Adrenal gland (tissue), 9 donors: ENCODE measurements at regions not wholly inside any gene's neighbourhood (a gene's known extent, or its start where the extent isn't known, plus 50 kb on each side); places are given as distances from the start of the nearest gene placed in this dataset.

Experiments used
- DNase-seq, 7 donors: peaks; one replicate each; pipeline ENCODE4 v3.0.0-alpha.2; 2019 to 2020
- H3K27ac ChIP-seq, 5 donors: fragments of 200-600 bp; sonication (generic) in 4 of 5; 1 replicate in 3 of 5; 2 replicates in 2 of 5; pipeline versions ENCODE4 v1.5.1 to v1.8.0; 2016 to 2020; ENCODE audit warnings: mild to moderate bottlenecking in 1 of 5
- H3K27me3 ChIP-seq: fragments of 200-600 bp; 2 replicates; pipeline ENCODE4 v1.8.0; 2021
- H3K36me3 ChIP-seq, 2 donors: fragments of 200-600 bp; replicated peaks in 1 of 2; 1 replicate in 1 of 2; 2 replicates in 1 of 2; pipeline versions ENCODE4 v1.5.1 to v1.8.0; 2018 to 2022
- H3K4me1 ChIP-seq, 2 donors: fragments of 200-600 bp; replicated peaks in 1 of 2; 1 replicate in 1 of 2; 2 replicates in 1 of 2; pipeline versions ENCODE4 v1.5.1 to v1.8.0; 2018 to 2021
- H3K4me3 ChIP-seq, 4 donors: fragments of 200-600 bp; sonication (generic) in 3 of 4; one replicate each; pipeline ENCODE4 v1.5.1; 2016 to 2018
- H3K9me3 ChIP-seq, 3 donors: fragments of 200-600 bp; sonication (generic) in 1 of 3; replicated peaks in 1 of 3; 1 replicate in 2 of 3; 2 replicates in 1 of 3; pipeline versions ENCODE4 v1.5.1 to v1.8.0; 2016 to 2021
- CTCF ChIP-seq, 6 experiments: fragments of 450-650 bp in 4 of 6; fragments of 200-600 bp in 2 of 6; sonication (generic) in 1 of 6; IDR thresholded peaks; 1 replicate in 5 of 6; 2 replicates in 1 of 6; pipeline versions ENCODE4 v1.5.1 to v1.8.0; 2016 to 2021; ENCODE audit warnings: antibody characterized with exemption in 6 of 6, mild to moderate bottlenecking in 2 of 6, moderate library complexity in 1 of 6
- POLR2A ChIP-seq, 2 donors: fragments of 450-650 bp; IDR thresholded peaks; one replicate each; pipeline ENCODE4 v1.6.1; 2017; ENCODE audit warnings: antibody characterized with exemption in 2 of 2, mild to moderate bottlenecking in 2 of 2, moderate library complexity in 1 of 2
- WGBS, 4 donors: extraction: QIAGEN DNeasy Blood & Tissue Kit in 2 of 4; methylation state at CpG; one replicate each; pipeline versions ENCODE4 v1.1.5 to v1.1.7; 2013 to 2017; 5-methylcytosine and 5-hydroxymethylcytosine counted together
- intact Hi-C, 2 donors: fragments of 100-400 bp; cut with DNase I; formaldehyde crosslinking; loops; one replicate each; pipeline versions ENCODE4 v1.14.1 to v1.15.0; 2022 to 2023
- donor health status: healthy with polysubstance abuse.
- donor health status: Bipolar disorder and iron deficiency.
- donor health status: DM: yes; HTN: yes; CAD: no.
- donor health status: DM: no; HTN: no; CAD: no.
- donor health status: DM: no; HTN: no; CAD: no.

- H3K9me3 ChIP-seq, result no peaks in the 10 kb centered on the region
- no peaks in the 10 kb centered on the region for H3K27me3 ChIP-seq
- DNase-seq, result no peak
- no peak overlapping the region for H3K4me3 ChIP-seq
- no peaks in the 10 kb centered on the region for H3K4me1 ChIP-seq
- 48 to 64% (median 56%) methylated on average over 4 of the region's 4 CpGs for WGBS, 4 donors
- intact Hi-C loops, result no loop called here
- TF ChIP-seq CTCF (IDR thresholded peaks at IDR 0.05) (no peak), POLR2A (IDR thresholded peaks at IDR 0.05) (no peak)
- no peak overlapping the region for H3K27ac ChIP-seq
- H3K36me3 ChIP-seq, result no peaks in the 10 kb centered on the region
These were observed 256.8 kb upstream of the RAG2 start for GRCh38 chr11:36854875-36855274.

- H3K4me1 ChIP-seq, result no peaks in the 10 kb centered on the region
- no peak for DNase-seq
- WGBS, 4 donors, result 52 to 65% (median 57%) methylated on average over 2 of the region's 2 CpGs
- TF ChIP-seq CTCF (IDR thresholded peaks at IDR 0.05) (no peak), POLR2A (IDR thresholded peaks at IDR 0.05) (no peak)
- H3K4me3 ChIP-seq, result no peak overlapping the region
- no peak overlapping the region for H3K27ac ChIP-seq
- no peaks in the 10 kb centered on the region for H3K36me3 ChIP-seq
- intact Hi-C loops, result no loop called here
- H3K27me3 ChIP-seq, result no peaks in the 10 kb centered on the region
- no peaks in the 10 kb centered on the region for H3K9me3 ChIP-seq
These were observed 250.6 kb upstream of the RAG2 start for GRCh38 chr11:36848660-36849059.

- Histone ChIP-seq H3K36me3 (no peaks in the 10 kb centered on the region), H3K4me1 (no peaks in the 10 kb centered on the region), H3K27ac (no peak overlapping the region), H3K4me3 (no peak overlapping the region), H3K27me3 (no peaks in the 10 kb centered on the region), H3K9me3 (no peaks in the 10 kb centered on the region)
- WGBS, 4 donors, result 59 to 86% (median 78%) methylated on average over 2 of the region's 2 CpGs
- intact Hi-C loops, result no loop called here
- TF ChIP-seq CTCF (IDR thresholded peaks at IDR 0.05), result no peak
- no peak for DNase-seq
These were observed 242.3 kb upstream of the RAG2 start for GRCh38 chr11:36840378-36840777.

GRCh38 chr11:36837831-36838437 lies 239.9 kb upstream of the RAG2 start:
- intact Hi-C loops, result no loop called here
- H3K27me3 ChIP-seq, result no peaks in the 10 kb centered on the region
- no peak for TF ChIP-seq CTCF (IDR thresholded peaks at IDR 0.05)
- TF ChIP-seq POLR2A (IDR thresholded peaks at IDR 0.05), result no peak
- H3K27ac ChIP-seq, result no peak overlapping the region
- WGBS, 4 donors, result 46 to 75% (median 57%) methylated on average over 1 of the region's 1 CpG
- no peaks in the 10 kb centered on the region for H3K4me1 ChIP-seq
- H3K36me3 ChIP-seq, result no peaks in the 10 kb centered on the region
- H3K4me3 ChIP-seq, result no peak overlapping the region
- DNase-seq, result no peak
- no peaks in the 10 kb centered on the region for H3K9me3 ChIP-seq
